Activated B cell treated with CpG ODN at 0.5 μM for 24 hours (primary cell): ENCODE measurements at regions not wholly inside any gene's neighbourhood (a gene's known extent, or its start where the extent isn't known, plus 50 kb on each side); places are given as distances from the start of the nearest gene placed in this dataset.

Experiments
- ATAC-seq: fragments of 200-7000 bp; cut with Tn5 transposase; one replicate; pipeline ENCODE4 v1.10.0; 2021; ENCODE audit warnings: low read depth, mild to moderate bottlenecking, moderate library complexity
- CTCF ChIA-PET: fragments of 350-600 bp; sonication (Branson Sonifier 250); formaldehyde crosslinking; loops from one replicate; lab custom pipeline; 2021; ENCODE audit warnings: antibody characterized with exemption; lab: Charles Lee
- POLR2A ChIA-PET: fragments of 350-600 bp; sonication (Branson Sonifier 250); formaldehyde crosslinking; loops from one replicate; lab custom pipeline; 2021; ENCODE audit warnings: antibody characterized with exemption; lab: Charles Lee
- DNase-seq: peaks from one replicate; pipeline ENCODE4 v3.0.0; 2022
- H3K27ac Mint-ChIP-seq: one replicate; pipeline ENCODE4 v1.8.0; 2020; ENCODE audit warnings: mixed read lengths
- H3K27me3 Mint-ChIP-seq: one replicate; pipeline ENCODE4 v1.8.0; 2021; ENCODE audit warnings: mixed read lengths
- H3K36me3 Mint-ChIP-seq: one replicate; pipeline ENCODE4 v1.8.0; 2021; ENCODE audit warnings: low read depth, mixed read lengths
- H3K4me1 Mint-ChIP-seq: one replicate; pipeline ENCODE4 v1.8.0; 2021; ENCODE audit warnings: mixed read lengths
- H3K4me3 Mint-ChIP-seq: one replicate; pipeline ENCODE4 v1.8.0; 2020; ENCODE audit warnings: mild to moderate bottlenecking, mixed read lengths
- H3K9me3 Mint-ChIP-seq: one replicate; pipeline ENCODE4 v1.8.0; 2020; ENCODE audit warnings: mixed read lengths
- CTCF ChIP-seq: fragments of 200-600 bp; IDR thresholded peaks from one replicate; pipeline ENCODE4 v1.8.0; 2022; ENCODE audit warnings: antibody characterized with exemption, mild to moderate bottlenecking
- intact Hi-C: fragments of 100-400 bp; cut with micrococcal nuclease; formaldehyde crosslinking; loops from one replicate; pipeline ENCODE4 v1.15.1; 2024

GRCh38 chr6:79431537-79431933 is 105.7 kb downstream of the LCA5 start:
- H3K4me1 Mint-ChIP-seq = no peaks in the 10 kb centered on the region
- no peaks in the 10 kb centered on the region for H3K27me3 Mint-ChIP-seq
- no peaks in the 10 kb centered on the region for H3K9me3 Mint-ChIP-seq
- no peak overlapping the region for H3K27ac Mint-ChIP-seq
- DNase-seq (no peak), ATAC-seq (no peak)
- intact Hi-C loops = no loop called here
- no peaks in the 10 kb centered on the region for H3K36me3 Mint-ChIP-seq
- ChIA-PET CTCF (no interaction called here), POLR2A (no interaction called here)
- no peak overlapping the region for H3K4me3 Mint-ChIP-seq
- TF ChIP-seq CTCF = no peak

GRCh38 chr6:79430913-79431536 is 106.2 kb downstream of the LCA5 start:
- Mint-ChIP-seq H3K9me3 (no peaks in the 10 kb centered on the region), H3K4me1 (no peaks in the 10 kb centered on the region), H3K27ac (no peak overlapping the region), H3K27me3 (no peaks in the 10 kb centered on the region), H3K36me3 (no peaks in the 10 kb centered on the region), H3K4me3 (no peak overlapping the region)
- no peak for TF ChIP-seq CTCF
- intact Hi-C loops = no loop called here
- ATAC-seq = no peak
- ChIA-PET POLR2A (no interaction called here), CTCF (no interaction called here)
- DNase-seq = no peak

- no peaks in the 10 kb centered on the region for H3K9me3 Mint-ChIP-seq
- ATAC-seq = no peak
- POLR2A ChIA-PET = no interaction called here
- no peak for DNase-seq
- no peaks in the 10 kb centered on the region for H3K27me3 Mint-ChIP-seq
- no peak overlapping the region for H3K4me3 Mint-ChIP-seq
- H3K27ac Mint-ChIP-seq = no peak overlapping the region
- intact Hi-C loops = no loop called here
- H3K36me3 Mint-ChIP-seq = no peaks in the 10 kb centered on the region
- TF ChIP-seq CTCF = no peak
- CTCF ChIA-PET = no interaction called here
- no peaks in the 10 kb centered on the region for H3K4me1 Mint-ChIP-seq
Measured at GRCh38 chr6:79427721-79428120, 109.5 kb downstream of the LCA5 start.

- no peak for TF ChIP-seq CTCF
- ChIA-PET POLR2A (no interaction called here), CTCF (no interaction called here)
Measured at GRCh38 chr6:79426625-79427278, 110.5 kb downstream of the LCA5 start.

GRCh38 chr6:79425589-79426311 is 111.5 kb downstream of the LCA5 start:
- no peaks in the 10 kb centered on the region for H3K36me3 Mint-ChIP-seq
- CTCF ChIA-PET = no interaction called here

More at GRCh38 chr6:79426625-79427278, 110.5 kb downstream of the LCA5 start:
- ATAC-seq (no peak), DNase-seq (no peak)
- Mint-ChIP-seq H3K36me3 (no peaks in the 10 kb centered on the region), H3K4me3 (no peak overlapping the region), H3K27me3 (no peaks in the 10 kb centered on the region), H3K27ac (no peak overlapping the region), H3K9me3 (no peaks in the 10 kb centered on the region), H3K4me1 (no peaks in the 10 kb centered on the region)
- intact Hi-C loops = no loop called here

More at GRCh38 chr6:79425589-79426311, 111.5 kb downstream of the LCA5 start:
- Mint-ChIP-seq H3K27ac (no peak overlapping the region), H3K9me3 (no peaks in the 10 kb centered on the region), H3K4me3 (no peak overlapping the region), H3K4me1 (no peaks in the 10 kb centered on the region), H3K27me3 (no peaks in the 10 kb centered on the region)
- no peak for TF ChIP-seq CTCF
- POLR2A ChIA-PET = no interaction called here
- ATAC-seq (no peak), DNase-seq (no peak)
- intact Hi-C loops = no loop called here
